Omental fat pad (tissue), 3 donors: ENCODE measurements at regions not wholly inside any gene's neighbourhood (a gene's known extent, or its start where the extent isn't known, plus 50 kb on each side); places are given as distances from the start of the nearest gene placed in this dataset.

ENCODE experiments used
- ATAC-seq: fragments of 150-250 bp; one replicate; pipeline ENCODE4 v1.9.1; 2016; ENCODE audit warnings: mild to moderate bottlenecking, moderate library complexity; ENCODE audit not compliant: low FRiP score
- DNase-seq: peaks from one replicate; pipeline ENCODE4 v3.0.0-alpha.2; 2019; ENCODE audit warnings: low spot score
- TF ChIP-seq, protein P1 (sequence below), 3 donors: fragments of 450-650 bp; IDR thresholded peaks; one replicate each; pipeline ENCODE4 v1.5.1; 2016 to 2017; ENCODE audit warnings: antibody characterized with exemption in 3 of 3, mild to moderate bottlenecking in 3 of 3, moderate library complexity in 2 of 3

DNA sequence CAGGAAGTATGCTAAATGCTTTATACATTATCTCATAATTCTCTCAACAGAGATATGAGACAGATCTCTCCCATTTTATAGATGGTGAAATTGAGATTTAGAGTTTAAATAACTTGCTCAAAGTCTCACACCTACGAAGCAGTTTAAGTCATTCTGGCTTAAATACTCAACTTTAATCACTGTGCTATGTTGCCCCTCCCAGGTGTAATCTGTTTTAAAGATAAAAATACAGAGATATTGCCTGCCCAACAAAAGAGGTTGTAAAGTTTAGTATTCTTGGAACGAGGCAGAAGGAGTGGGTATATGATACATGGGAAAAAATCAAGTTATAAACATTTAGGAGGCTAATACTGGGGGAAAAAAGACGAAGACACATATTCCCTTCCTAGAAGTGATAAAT is 156.8 kb upstream of the LRIG3 start:
- TF ChIP-seq, protein P1, sequence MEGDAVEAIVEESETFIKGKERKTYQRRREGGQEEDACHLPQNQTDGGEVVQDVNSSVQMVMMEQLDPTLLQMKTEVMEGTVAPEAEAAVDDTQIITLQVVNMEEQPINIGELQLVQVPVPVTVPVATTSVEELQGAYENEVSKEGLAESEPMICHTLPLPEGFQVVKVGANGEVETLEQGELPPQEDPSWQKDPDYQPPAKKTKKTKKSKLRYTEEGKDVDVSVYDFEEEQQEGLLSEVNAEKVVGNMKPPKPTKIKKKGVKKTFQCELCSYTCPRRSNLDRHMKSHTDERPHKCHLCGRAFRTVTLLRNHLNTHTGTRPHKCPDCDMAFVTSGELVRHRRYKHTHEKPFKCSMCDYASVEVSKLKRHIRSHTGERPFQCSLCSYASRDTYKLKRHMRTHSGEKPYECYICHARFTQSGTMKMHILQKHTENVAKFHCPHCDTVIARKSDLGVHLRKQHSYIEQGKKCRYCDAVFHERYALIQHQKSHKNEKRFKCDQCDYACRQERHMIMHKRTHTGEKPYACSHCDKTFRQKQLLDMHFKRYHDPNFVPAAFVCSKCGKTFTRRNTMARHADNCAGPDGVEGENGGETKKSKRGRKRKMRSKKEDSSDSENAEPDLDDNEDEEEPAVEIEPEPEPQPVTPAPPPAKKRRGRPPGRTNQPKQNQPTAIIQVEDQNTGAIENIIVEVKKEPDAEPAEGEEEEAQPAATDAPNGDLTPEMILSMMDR (IDR thresholded peaks at IDR 0.05), result no peak
- DNase-seq, result no peak
- no peak for ATAC-seq

DNA sequence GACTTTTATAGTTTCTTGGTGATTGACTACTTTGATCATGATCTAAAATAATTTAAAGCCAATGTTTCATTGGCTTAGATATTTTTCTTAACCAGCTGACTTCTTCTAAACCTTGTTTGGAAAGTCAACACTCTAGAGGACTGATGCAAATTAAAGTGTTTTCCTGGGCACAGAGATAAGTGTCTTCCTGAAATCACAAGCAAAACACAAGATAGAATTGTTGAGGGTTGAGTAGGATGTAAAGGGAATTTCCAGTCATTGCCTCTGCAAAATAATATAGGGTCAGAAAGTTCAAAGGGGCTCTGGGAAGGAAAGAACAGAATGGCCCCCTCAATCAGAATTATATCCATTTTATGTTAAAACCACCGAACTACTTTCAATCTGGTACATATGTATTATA is 156.3 kb upstream of the LRIG3 start:
- TF ChIP-seq, protein P1 (IDR thresholded peaks at IDR 0.05), result no peak
- ATAC-seq (no peak), DNase-seq (no peak)

DNA sequence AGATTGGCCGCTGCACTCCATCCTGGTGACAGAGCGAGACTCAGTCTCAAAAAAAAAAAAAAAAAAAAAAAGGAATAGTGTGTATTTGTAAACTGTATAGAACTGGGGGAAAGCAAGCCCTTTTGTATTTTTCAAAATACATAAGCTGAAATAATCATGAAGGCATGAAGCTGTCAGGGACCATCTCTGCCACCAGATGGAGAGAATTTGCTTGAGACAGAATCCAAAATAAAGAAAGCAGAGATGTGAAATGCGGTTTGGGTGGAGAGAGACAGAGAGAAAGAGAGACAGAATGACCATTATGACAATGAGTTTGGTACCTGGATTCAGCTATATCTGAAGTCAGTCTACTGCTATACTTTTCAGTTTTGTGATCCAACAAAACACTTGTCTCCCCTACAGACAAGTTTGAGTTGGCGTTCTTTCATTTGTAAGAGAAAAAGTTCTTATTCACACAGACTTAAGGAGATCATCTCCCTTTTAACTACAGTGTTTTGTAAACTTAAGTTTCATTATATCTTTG is 155.7 kb upstream of the LRIG3 start:
- no peak for ATAC-seq
- TF ChIP-seq, protein P1 (IDR thresholded peaks at IDR 0.05), result no peak

DNA sequence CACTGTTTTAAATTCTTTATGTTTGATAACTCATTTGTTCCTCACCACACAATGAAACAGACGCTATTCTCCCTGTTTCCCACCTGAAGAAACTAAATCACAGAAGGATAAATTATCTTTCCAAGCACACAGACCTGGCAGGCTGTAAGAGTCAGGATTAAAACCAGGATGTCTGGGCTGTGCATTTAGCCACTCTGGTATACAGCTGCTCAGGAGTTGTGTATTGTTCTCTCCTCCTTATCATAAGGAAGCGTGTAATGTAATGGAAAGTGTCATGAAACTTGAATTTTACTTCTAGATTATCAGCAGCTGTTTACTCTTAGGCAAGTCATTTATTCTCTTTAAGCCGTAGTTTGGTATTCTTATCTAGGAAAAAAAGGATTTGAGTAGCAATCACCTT is 154.8 kb upstream of the LRIG3 start:
- ATAC-seq (no peak), DNase-seq (no peak)
- TF ChIP-seq, protein P1 (IDR thresholded peaks at IDR 0.05), result no peak

More for the DNA sequence above, 155.7 kb upstream of the LRIG3 start:
- DNase-seq, result no peak

DNA sequence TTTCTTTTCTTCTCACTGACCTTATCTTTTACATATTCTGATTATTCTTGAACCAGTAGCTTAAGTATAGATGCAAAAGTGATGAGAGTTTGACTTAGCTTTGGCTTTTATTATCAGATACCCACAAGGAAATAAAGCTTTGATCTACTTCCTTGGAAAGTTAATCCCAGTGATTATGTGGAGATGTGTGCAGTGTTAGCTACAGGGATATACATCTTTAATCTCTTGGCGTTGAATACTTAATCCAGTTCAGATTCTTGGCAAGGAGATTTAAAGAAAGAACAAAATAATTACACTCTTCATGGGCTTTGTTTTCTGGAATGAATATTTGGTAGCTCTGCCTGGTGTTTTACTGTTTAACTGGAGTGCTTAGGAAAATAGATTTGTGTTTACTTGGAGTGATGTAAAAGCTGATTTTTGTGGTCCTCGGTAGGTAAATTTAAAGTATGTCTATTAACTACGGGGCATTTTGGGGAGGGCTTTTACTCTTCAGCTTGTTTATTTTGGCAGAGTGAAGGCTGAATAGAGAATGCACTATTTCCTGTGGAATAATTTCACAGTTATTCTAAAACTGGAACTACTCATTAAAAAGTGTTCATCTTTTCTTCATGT is 150.1 kb upstream of the LRIG3 start:
- no peak for ATAC-seq
- TF ChIP-seq, protein P1 (IDR thresholded peaks at IDR 0.05), result no peak
- no peak for DNase-seq

DNA sequence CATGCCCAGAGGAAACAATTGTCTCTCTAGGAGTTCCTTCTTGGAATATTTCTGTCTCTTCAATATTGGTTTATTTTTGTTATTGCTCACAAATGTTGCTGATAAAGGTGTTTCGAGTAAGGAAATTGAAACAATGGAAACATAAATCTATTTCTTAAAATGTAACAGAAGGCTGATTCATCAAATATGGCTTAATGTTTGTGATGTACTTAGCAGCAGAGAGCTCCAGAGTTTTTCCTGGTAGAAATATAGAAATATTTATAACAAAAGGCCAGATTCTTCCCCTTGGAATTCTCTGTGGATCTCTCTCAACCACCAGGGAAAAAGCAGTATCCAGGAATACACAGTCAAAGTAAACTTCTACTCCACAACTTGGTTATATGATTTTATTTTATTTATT is 149.2 kb upstream of the LRIG3 start:
- ATAC-seq (no peak), DNase-seq (no peak)
- TF ChIP-seq, protein P1 (IDR thresholded peaks at IDR 0.05), result no peak

DNA sequence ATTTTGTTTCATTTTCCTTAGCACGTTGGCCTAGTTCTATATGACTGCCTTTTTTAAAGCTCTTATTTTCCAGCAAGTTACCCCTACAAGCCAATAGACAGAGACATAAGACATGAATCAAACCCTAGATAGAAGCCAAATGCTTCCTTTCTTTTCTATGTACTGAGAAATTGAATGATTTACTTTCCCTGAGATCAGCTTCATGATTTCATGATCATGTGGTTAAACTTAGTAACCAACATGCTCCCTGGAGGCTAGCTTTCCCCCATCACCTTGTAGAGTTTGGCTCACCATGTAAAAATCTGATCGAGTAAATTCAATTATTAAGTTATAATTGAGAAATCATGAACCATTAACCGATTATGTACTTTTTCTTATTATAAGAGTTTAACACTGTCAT is 148.1 kb upstream of the LRIG3 start:
- ATAC-seq (no peak), DNase-seq (no peak)
- TF ChIP-seq, protein P1 (IDR thresholded peaks at IDR 0.05), result no peak
